ENCODE measurements at regions not wholly inside any gene's neighbourhood (a gene's known extent, or its start where the extent isn't known, plus 50 kb on each side); places are given as distances from the start of the nearest gene placed in this dataset.

DNA sequence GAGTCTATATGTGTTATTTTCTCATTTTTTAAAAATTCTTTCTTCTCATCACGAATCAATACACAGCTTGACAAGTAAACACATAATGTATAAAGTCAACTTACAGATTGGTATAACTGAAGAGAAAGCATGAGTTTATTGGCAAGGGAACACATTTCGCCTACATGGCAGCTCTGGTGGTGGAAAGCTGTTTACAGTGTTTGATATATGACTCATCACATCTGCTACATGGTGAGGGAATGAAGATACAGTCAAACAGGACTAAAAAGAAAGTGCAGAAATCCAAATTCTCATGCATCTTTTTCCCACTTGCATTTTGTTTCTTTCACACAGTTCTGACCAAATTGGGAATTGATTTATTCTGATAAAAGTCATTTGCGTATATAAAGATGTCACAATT is 122.2 kb upstream of the ADGRL4 start:
- in situ Hi-C loops (cut with MboI; ENCODE audit: low sequenced_read_pairs in 4 of 4) (no loop called here), intact Hi-C loops (cut with DNase I; ENCODE audit: low total_unique reads) (no loop called here)
- Histone ChIP-seq H3K27ac (no peak overlapping the region), H3K27me3 (no peaks in the 10 kb centered on the region), H3K36me3 (no peaks in the 10 kb centered on the region), H3K4me1 (no peaks in the 10 kb centered on the region), H3K9me3 (no peaks in the 10 kb centered on the region), H3K4me3 (no peak overlapping the region)
- ATAC-seq: no peak
- no peak for TF ChIP-seq POLR2A (IDR thresholded peaks at IDR 0.05)
- TF ChIP-seq, protein P1, sequence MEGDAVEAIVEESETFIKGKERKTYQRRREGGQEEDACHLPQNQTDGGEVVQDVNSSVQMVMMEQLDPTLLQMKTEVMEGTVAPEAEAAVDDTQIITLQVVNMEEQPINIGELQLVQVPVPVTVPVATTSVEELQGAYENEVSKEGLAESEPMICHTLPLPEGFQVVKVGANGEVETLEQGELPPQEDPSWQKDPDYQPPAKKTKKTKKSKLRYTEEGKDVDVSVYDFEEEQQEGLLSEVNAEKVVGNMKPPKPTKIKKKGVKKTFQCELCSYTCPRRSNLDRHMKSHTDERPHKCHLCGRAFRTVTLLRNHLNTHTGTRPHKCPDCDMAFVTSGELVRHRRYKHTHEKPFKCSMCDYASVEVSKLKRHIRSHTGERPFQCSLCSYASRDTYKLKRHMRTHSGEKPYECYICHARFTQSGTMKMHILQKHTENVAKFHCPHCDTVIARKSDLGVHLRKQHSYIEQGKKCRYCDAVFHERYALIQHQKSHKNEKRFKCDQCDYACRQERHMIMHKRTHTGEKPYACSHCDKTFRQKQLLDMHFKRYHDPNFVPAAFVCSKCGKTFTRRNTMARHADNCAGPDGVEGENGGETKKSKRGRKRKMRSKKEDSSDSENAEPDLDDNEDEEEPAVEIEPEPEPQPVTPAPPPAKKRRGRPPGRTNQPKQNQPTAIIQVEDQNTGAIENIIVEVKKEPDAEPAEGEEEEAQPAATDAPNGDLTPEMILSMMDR (IDR thresholded peaks at IDR 0.05 in 4 of 5, conservative IDR thresholded peaks at IDR 0.05 in 1 of 5): no peak
- no peak for DNase-seq

DNA sequence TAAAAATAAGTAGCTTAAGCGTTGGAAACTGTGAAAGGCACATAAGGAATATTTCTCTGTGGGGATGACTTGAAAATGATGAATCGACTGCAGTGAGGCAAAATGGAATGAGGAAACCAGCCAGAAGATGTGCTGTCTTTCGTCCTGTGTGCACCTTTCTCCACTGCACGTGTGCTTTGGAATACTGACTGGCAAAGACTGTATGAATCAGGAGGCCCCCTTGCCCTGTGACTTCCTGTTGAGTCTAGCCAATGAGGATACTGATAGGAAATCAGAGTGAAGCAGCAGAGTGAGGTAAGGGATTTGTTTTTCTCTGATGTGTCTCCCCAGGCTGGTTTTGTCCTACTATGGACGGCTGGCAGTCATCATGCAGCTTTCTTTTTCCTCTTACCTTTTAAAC is 118.2 kb upstream of the ADGRL4 start:
- TF ChIP-seq POLR2A (IDR thresholded peaks at IDR 0.05): no peak
- TF ChIP-seq, protein P1 (IDR thresholded peaks at IDR 0.05 in 4 of 5, conservative IDR thresholded peaks at IDR 0.05 in 1 of 5): no peak
- Histone ChIP-seq H3K4me1 (no peaks in the 10 kb centered on the region), H3K27ac (no peak overlapping the region), H3K27me3 (no peaks in the 10 kb centered on the region), H3K9me3 (no peaks in the 10 kb centered on the region), H3K36me3 (no peaks in the 10 kb centered on the region), H3K4me3 (no peak overlapping the region)
- ATAC-seq (no peak), DNase-seq (no peak)
- intact Hi-C loops (cut with DNase I; ENCODE audit: low total_unique reads) (no loop called here), in situ Hi-C loops (cut with MboI; ENCODE audit: low sequenced_read_pairs in 4 of 4) (no loop called here)

DNA sequence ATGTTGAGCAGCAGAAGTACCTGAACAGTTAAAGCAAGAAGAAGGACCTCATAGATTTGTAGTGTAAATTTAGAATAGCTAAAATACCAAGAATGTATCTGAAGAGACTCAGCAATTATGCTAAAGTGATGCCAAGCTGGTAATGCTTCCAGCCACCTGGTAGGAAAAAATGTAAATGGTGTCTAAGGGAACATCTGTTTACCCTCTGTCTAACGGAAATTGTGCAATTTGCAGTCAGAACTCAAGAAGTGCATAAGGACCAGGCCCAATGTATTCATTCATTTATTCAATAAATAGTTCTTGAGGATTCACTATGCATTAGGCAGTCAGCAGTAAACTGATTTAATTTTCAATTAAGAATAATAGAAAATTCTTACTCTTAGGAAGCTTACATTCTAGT is 116.0 kb upstream of the ADGRL4 start:
- no peak overlapping the region for H3K4me3 ChIP-seq
- intact Hi-C loops (cut with DNase I; ENCODE audit: low total_unique reads) (no loop called here), in situ Hi-C loops (cut with MboI; ENCODE audit: low sequenced_read_pairs in 4 of 4) (no loop called here)
- no peak overlapping the region for H3K27ac ChIP-seq
- no peaks in the 10 kb centered on the region for H3K9me3 ChIP-seq
- no peaks in the 10 kb centered on the region for H3K27me3 ChIP-seq
- H3K36me3 ChIP-seq: no peaks in the 10 kb centered on the region
- H3K4me1 ChIP-seq: no peaks in the 10 kb centered on the region
- TF ChIP-seq POLR2A (IDR thresholded peaks at IDR 0.05): no peak
- TF ChIP-seq, protein P1 (IDR thresholded peaks at IDR 0.05 in 4 of 5, conservative IDR thresholded peaks at IDR 0.05 in 1 of 5): no peak
- DNase-seq (no peak), ATAC-seq (no peak)

DNA sequence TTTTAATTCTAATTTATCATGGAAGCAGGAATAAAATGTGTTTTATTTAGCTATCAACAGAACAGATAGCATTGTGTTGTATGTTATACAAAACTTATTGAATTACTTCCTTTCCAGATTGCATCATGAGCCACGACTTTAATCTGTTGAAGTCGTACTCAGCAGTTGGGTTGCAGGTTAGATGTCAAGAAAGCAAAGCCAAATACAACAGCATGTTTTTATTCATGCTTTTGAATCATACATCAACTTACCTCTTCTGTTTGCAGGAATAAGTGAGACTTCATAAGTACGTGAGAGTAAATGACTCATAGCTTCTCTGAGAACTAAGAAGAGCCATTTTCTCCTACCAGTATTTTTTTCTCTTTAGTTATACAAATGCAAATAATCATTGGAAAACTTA is 110.8 kb upstream of the ADGRL4 start:
- ATAC-seq: no peak

DNA sequence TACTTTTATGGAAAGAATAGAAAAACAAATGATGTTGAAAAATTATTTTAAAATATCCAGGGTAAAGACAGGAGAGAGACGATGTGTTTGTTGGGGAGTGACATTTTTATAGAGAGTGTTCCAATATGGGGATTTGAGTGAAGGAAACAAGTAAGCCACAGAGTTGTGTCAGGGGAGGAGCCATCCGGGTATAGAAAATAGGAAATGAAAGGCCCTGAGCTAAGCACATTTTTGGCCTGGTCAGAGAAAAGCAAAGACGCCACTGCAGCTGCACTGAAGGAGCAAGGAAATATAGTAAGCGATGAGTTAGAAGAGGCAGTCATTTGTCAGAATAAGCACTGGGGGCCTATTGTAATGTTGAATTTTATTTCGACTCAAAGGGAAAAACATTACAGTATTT is 107.3 kb upstream of the ADGRL4 start:
- ATAC-seq (no peak), DNase-seq (no peak)
- H3K36me3 ChIP-seq: no peaks in the 10 kb centered on the region
- no peaks in the 10 kb centered on the region for H3K27me3 ChIP-seq
- no peaks in the 10 kb centered on the region for H3K4me1 ChIP-seq
- no peak overlapping the region for H3K4me3 ChIP-seq
- in situ Hi-C loops (cut with MboI; ENCODE audit: low sequenced_read_pairs in 4 of 4) (no loop called here), intact Hi-C loops (cut with DNase I; ENCODE audit: low total_unique reads) (no loop called here)
- no peak overlapping the region for H3K27ac ChIP-seq
- no peak for TF ChIP-seq POLR2A (IDR thresholded peaks at IDR 0.05)
- TF ChIP-seq, protein P1 (IDR thresholded peaks at IDR 0.05 in 4 of 5, conservative IDR thresholded peaks at IDR 0.05 in 1 of 5): no peak
- no peaks in the 10 kb centered on the region for H3K9me3 ChIP-seq

More for the DNA sequence above, 110.8 kb upstream of the ADGRL4 start:
- no peaks in the 10 kb centered on the region for H3K9me3 ChIP-seq
- no peak for TF ChIP-seq POLR2A (IDR thresholded peaks at IDR 0.05)
- TF ChIP-seq, protein P1 (IDR thresholded peaks at IDR 0.05 in 4 of 5, conservative IDR thresholded peaks at IDR 0.05 in 1 of 5): no peak
- H3K4me3 ChIP-seq: no peak overlapping the region
- H3K36me3 ChIP-seq: no peaks in the 10 kb centered on the region
- no peak overlapping the region for H3K27ac ChIP-seq
- intact Hi-C loops (cut with DNase I; ENCODE audit: low total_unique reads): no loop called here
- H3K4me1 ChIP-seq: no peaks in the 10 kb centered on the region
- no peaks in the 10 kb centered on the region for H3K27me3 ChIP-seq
- DNase-seq: no peak
- in situ Hi-C loops (cut with MboI; ENCODE audit: low sequenced_read_pairs in 4 of 4): no loop called here
